Stimulated activated CD4-positive, alpha-beta T cell treated with anti-CD3 and anti-CD28 coated beads, Interleukin-1b, Interleukin-23, amount 100 ng/mL, for 24 hours (primary cell): ENCODE measurements at regions not wholly inside any gene's neighbourhood (a gene's known extent, or its start where the extent isn't known, plus 50 kb on each side); places are given as distances from the start of the nearest gene placed in this dataset.

ENCODE experiments used
- DNase-seq, 4 experiments: peaks; one replicate each; pipeline ENCODE4 v3.0.0-alpha.2; 2020; ENCODE audit warnings: low read depth in 4 of 4, low spot score in 1 of 4

GRCh38 chr7:35399840-35400239, 145.9 kb upstream of the TBX20 start:
- DNase-seq = no peak

GRCh38 chr7:35399216-35399615, 145.3 kb upstream of the TBX20 start:
- DNase-seq = no peak

GRCh38 chr7:35398518-35398917, 144.6 kb upstream of the TBX20 start:
- DNase-seq = no peak

GRCh38 chr7:35390146-35390545, 136.2 kb upstream of the TBX20 start:
- no peak for DNase-seq

GRCh38 chr7:35389636-35390035, 135.7 kb upstream of the TBX20 start:
- no peak for DNase-seq

- DNase-seq = no peak
Measured at GRCh38 chr7:35386816-35387706, 133.2 kb upstream of the TBX20 start.

GRCh38 chr7:35386082-35386815, 132.3 kb upstream of the TBX20 start:
- DNase-seq = no peak

- no peak for DNase-seq
Measured at GRCh38 chr7:35384761-35385700, 131.1 kb upstream of the TBX20 start.

- DNase-seq = no peak
Measured at GRCh38 chr7:35380739-35381224, 126.9 kb upstream of the TBX20 start.

GRCh38 chr7:35379481-35379880, 125.6 kb upstream of the TBX20 start:
- no peak for DNase-seq

GRCh38 chr7:35375516-35375915, 121.6 kb upstream of the TBX20 start:
- no peak for DNase-seq

GRCh38 chr7:35374858-35375257, 121.0 kb upstream of the TBX20 start:
- no peak for DNase-seq

- DNase-seq = no peak
Measured at GRCh38 chr7:35371221-35371620, 117.3 kb upstream of the TBX20 start.

GRCh38 chr7:35370687-35371086, 116.8 kb upstream of the TBX20 start:
- no peak for DNase-seq

GRCh38 chr7:35366167-35367155, 112.6 kb upstream of the TBX20 start:
- DNase-seq = no peak

- no peak for DNase-seq
Measured at GRCh38 chr7:35365523-35365922, 111.6 kb upstream of the TBX20 start.

- DNase-seq = no peak
Measured at GRCh38 chr7:35362341-35362740, 108.4 kb upstream of the TBX20 start.

GRCh38 chr7:35359423-35359822, 105.5 kb upstream of the TBX20 start:
- DNase-seq = no peak

- DNase-seq = no peak
Measured at GRCh38 chr7:35356495-35356894, 102.6 kb upstream of the TBX20 start.

GRCh38 chr7:35355911-35356310, 102.0 kb upstream of the TBX20 start:
- no peak for DNase-seq
